Activated T-cell treated with anti-CD3 and anti-CD28 coated beads for 48 hours (primary cell): ENCODE measurements at regions not wholly inside any gene's neighbourhood (a gene's known extent, or its start where the extent isn't known, plus 50 kb on each side); places are given as distances from the start of the nearest gene placed in this dataset.

Experiments
- DNase-seq: peaks from one replicate; pipeline ENCODE4 v3.0.0-alpha.2; 2020; ENCODE audit warnings: low read depth

GRCh38 chr15:46856839-46857502, 860.3 kb upstream of the SEMA6D start:
- no peak for DNase-seq

GRCh38 chr15:46858150-46858549, 859.2 kb upstream of the SEMA6D start:
- DNase-seq, result no peak

- no peak for DNase-seq
These were observed 855.5 kb upstream of the SEMA6D start for GRCh38 chr15:46861796-46862195.

- DNase-seq, result no peak
These were observed 852.1 kb upstream of the SEMA6D start for GRCh38 chr15:46865155-46865554.

- DNase-seq, result no peak
These were observed 844.9 kb upstream of the SEMA6D start for GRCh38 chr15:46872286-46872980.

GRCh38 chr15:46872981-46873330, 844.3 kb upstream of the SEMA6D start:
- no peak for DNase-seq

GRCh38 chr15:46879032-46879770, 838.1 kb upstream of the SEMA6D start:
- DNase-seq, result no peak

- DNase-seq, result no peak
These were observed 836.5 kb upstream of the SEMA6D start for GRCh38 chr15:46880791-46881190.

GRCh38 chr15:46892621-46893160, 824.6 kb upstream of the SEMA6D start:
- DNase-seq, result no peak

GRCh38 chr15:46894644-46895043, 822.7 kb upstream of the SEMA6D start:
- no peak for DNase-seq

GRCh38 chr15:46897266-46897665, 820.0 kb upstream of the SEMA6D start:
- no peak for DNase-seq

GRCh38 chr15:46901001-46901400, 816.3 kb upstream of the SEMA6D start:
- DNase-seq, result no peak

GRCh38 chr15:46917721-46918252, 799.5 kb upstream of the SEMA6D start:
- no peak for DNase-seq

GRCh38 chr15:46918462-46919140, 798.7 kb upstream of the SEMA6D start:
- no peak for DNase-seq

GRCh38 chr15:46921891-46922290, 795.4 kb upstream of the SEMA6D start:
- no peak for DNase-seq

- no peak for DNase-seq
These were observed 786.9 kb upstream of the SEMA6D start for GRCh38 chr15:46930426-46930825.

- DNase-seq, result no peak
These were observed 784.0 kb upstream of the SEMA6D start for GRCh38 chr15:46933332-46933731.

GRCh38 chr15:46934851-46935250, 782.5 kb upstream of the SEMA6D start:
- DNase-seq, result no peak

GRCh38 chr15:46938169-46938568, 779.1 kb upstream of the SEMA6D start:
- no peak for DNase-seq

- DNase-seq, result no peak
These were observed 776.1 kb upstream of the SEMA6D start for GRCh38 chr15:46941241-46941640.

- DNase-seq, result no peak
These were observed 770.4 kb upstream of the SEMA6D start for GRCh38 chr15:46946953-46947352.

GRCh38 chr15:46955576-46955975, 761.7 kb upstream of the SEMA6D start:
- DNase-seq, result no peak
